ENCODE measurements at regions not wholly inside any gene's neighbourhood (a gene's known extent, or its start where the extent isn't known, plus 50 kb on each side); places are given as distances from the start of the nearest gene placed in this dataset.

- no peaks in the 10 kb centered on the region for H4K20me1 ChIP-seq (ENCODE audit: control insufficient read depth, insufficient read depth, low read depth, low read length)
- H3F3A ChIP-seq (ENCODE audit: control insufficient read depth, insufficient read depth), result no peaks in the 10 kb centered on the region
- no peaks in the 10 kb centered on the region for H3K9me2 ChIP-seq (replicated peaks; ENCODE audit: control insufficient read depth, low read length)
- no peaks in the 10 kb centered on the region for H3K4me1 ChIP-seq (ENCODE audit: control insufficient read depth, low read length)
- H3K27ac ChIP-seq (ENCODE audit: low read depth, low read length), result no peak overlapping the region
- H3K79me2 ChIP-seq (ENCODE audit: control insufficient read depth, low read length), result no peaks in the 10 kb centered on the region
- no peaks in the 10 kb centered on the region; the same call in 1 of the 2 replicates for H3K27me3 ChIP-seq (ENCODE audit: control insufficient read depth, low read length)
- H3K4me2 ChIP-seq (ENCODE audit: low read length), result no peak overlapping the region
- H3K4me3 ChIP-seq (ENCODE audit: low read length), result no peak overlapping the region
- no peak for TF ChIP-seq CTCF (IDR thresholded peaks at IDR 0.05; ENCODE audit: low read depth, low read length, poor library complexity, severe bottlenecking)
- no peak for TF ChIP-seq EZH2phosphoT487 (IDR thresholded peaks at IDR 0.05; ENCODE audit: borderline replicate concordance, low read length)
- no peaks in the 10 kb centered on the region for H3K36me3 ChIP-seq (ENCODE audit: control insufficient read depth, low read length)
- H3K9me3 ChIP-seq (ENCODE audit: control insufficient read depth, insufficient read depth, low read length), result no peaks in the 10 kb centered on the region
These were observed 124.9 kb upstream of the CTTNBP2 start for GRCh38 chr7:117997862-117998825.

- Histone ChIP-seq H3K27me3 (ENCODE audit: control insufficient read depth, low read length) (no peaks in the 10 kb centered on the region; the same call in 1 of the 2 replicates), H3K9me3 (ENCODE audit: control insufficient read depth, insufficient read depth, low read length) (no peaks in the 10 kb centered on the region), H3K79me2 (ENCODE audit: control insufficient read depth, low read length) (no peaks in the 10 kb centered on the region), H3K36me3 (ENCODE audit: control insufficient read depth, low read length) (no peaks in the 10 kb centered on the region), H3K4me2 (ENCODE audit: low read length) (no peak overlapping the region), H3K27ac (ENCODE audit: low read depth, low read length) (no peak overlapping the region), H3K4me1 (ENCODE audit: control insufficient read depth, low read length) (no peaks in the 10 kb centered on the region), H4K20me1 (ENCODE audit: control insufficient read depth, insufficient read depth, low read depth, low read length) (no peaks in the 10 kb centered on the region), H3F3A (ENCODE audit: control insufficient read depth, insufficient read depth) (no peaks in the 10 kb centered on the region), H3K9me2 (replicated peaks; ENCODE audit: control insufficient read depth, low read length) (no peaks in the 10 kb centered on the region), H3K4me3 (ENCODE audit: low read length) (no peak overlapping the region)
- TF ChIP-seq EZH2phosphoT487 (IDR thresholded peaks at IDR 0.05; ENCODE audit: borderline replicate concordance, low read length), result no peak
- no peak for TF ChIP-seq CTCF (IDR thresholded peaks at IDR 0.05; ENCODE audit: low read depth, low read length, poor library complexity, severe bottlenecking)
These were observed 127.4 kb upstream of the CTTNBP2 start for GRCh38 chr7:118000480-118001202.

GRCh38 chr7:118003476-118003875, 130.2 kb upstream of the CTTNBP2 start:
- no peak overlapping the region for H3K27ac ChIP-seq (ENCODE audit: low read depth, low read length)
- H3K4me1 ChIP-seq (ENCODE audit: control insufficient read depth, low read length), result no peaks in the 10 kb centered on the region
- H3F3A ChIP-seq (ENCODE audit: control insufficient read depth, insufficient read depth), result no peaks in the 10 kb centered on the region
- H3K9me3 ChIP-seq (ENCODE audit: control insufficient read depth, insufficient read depth, low read length), result no peaks in the 10 kb centered on the region
- H3K36me3 ChIP-seq (ENCODE audit: control insufficient read depth, low read length), result no peaks in the 10 kb centered on the region
- no peak overlapping the region for H3K4me2 ChIP-seq (ENCODE audit: low read length)
- no peaks in the 10 kb centered on the region for H3K79me2 ChIP-seq (ENCODE audit: control insufficient read depth, low read length)
- TF ChIP-seq CTCF (IDR thresholded peaks at IDR 0.05; ENCODE audit: low read depth, low read length, poor library complexity, severe bottlenecking), result no peak
- TF ChIP-seq EZH2phosphoT487 (IDR thresholded peaks at IDR 0.05; ENCODE audit: borderline replicate concordance, low read length), result no peak
- no peaks in the 10 kb centered on the region for H3K9me2 ChIP-seq (replicated peaks; ENCODE audit: control insufficient read depth, low read length)
- H3K27me3 ChIP-seq (ENCODE audit: control insufficient read depth, low read length), result no peaks in the 10 kb centered on the region
- no peak overlapping the region for H3K4me3 ChIP-seq (ENCODE audit: low read length)
- no peaks in the 10 kb centered on the region for H4K20me1 ChIP-seq (ENCODE audit: control insufficient read depth, insufficient read depth, low read depth, low read length)
